Mesothelial cell of epicardium (in vitro differentiated cells): ENCODE measurements at regions not wholly inside any gene's neighbourhood (a gene's known extent, or its start where the extent isn't known, plus 50 kb on each side); places are given as distances from the start of the nearest gene placed in this dataset.
A peak's percentile ranks its signal among the peaks of the same experiment; 100 is the strongest.

Experiments
- DNase-seq, 2 experiments: peaks; one replicate each; pipeline ENCODE4 v3.0.0; 2021; ENCODE audit warnings: low spot score in 2 of 2; ENCODE audit not compliant: unreplicated experiment in 2 of 2
- H3K27ac Mint-ChIP-seq: 2 replicates; pipeline ENCODE4 v1.8.0; 2021; ENCODE audit warnings: mixed read lengths
- H3K27me3 Mint-ChIP-seq: 2 replicates; pipeline ENCODE4 v1.8.0; 2021; ENCODE audit warnings: low read depth, mixed read lengths
- H3K36me3 Mint-ChIP-seq: 2 replicates; pipeline ENCODE4 v1.8.0; 2021; ENCODE audit warnings: mixed read lengths
- H3K4me1 Mint-ChIP-seq: 2 replicates; pipeline ENCODE4 v1.8.0; 2021; ENCODE audit warnings: mixed read lengths
- H3K4me3 Mint-ChIP-seq: 2 replicates; pipeline ENCODE4 v1.8.0; 2021; ENCODE audit warnings: mild to moderate bottlenecking, moderate library complexity, mixed read lengths
- H3K9me3 Mint-ChIP-seq: 2 replicates; pipeline ENCODE4 v1.8.0; 2021; ENCODE audit warnings: mixed read lengths
- CTCF ChIP-seq: fragments of 200-600 bp; sonication (generic); IDR thresholded peaks from one replicate; pipeline ENCODE4 v1.5.0; 2021; ENCODE audit warnings: antibody characterized with exemption; ENCODE audit not compliant: unreplicated experiment

GRCh38 chr5:82799361-82800077 is 277.7 kb downstream of the TMEM167A start:
- H3K27ac Mint-ChIP-seq = no peak overlapping the region
- no peak overlapping the region for H3K4me3 Mint-ChIP-seq
- no peak for DNase-seq
- peaks cover 4% of the 10 kb centered on the region for H3K9me3 Mint-ChIP-seq
- no peaks in the 10 kb centered on the region for H3K27me3 Mint-ChIP-seq
- TF ChIP-seq CTCF = no peak
- peaks cover 3% of the 10 kb centered on the region for H3K4me1 Mint-ChIP-seq
- no peaks in the 10 kb centered on the region for H3K36me3 Mint-ChIP-seq

GRCh38 chr5:82798676-82799075 is 278.5 kb downstream of the TMEM167A start:
- Mint-ChIP-seq H3K9me3 (peaks cover 4% of the 10 kb centered on the region), H3K4me1 (peaks cover 3% of the 10 kb centered on the region), H3K27me3 (no peaks in the 10 kb centered on the region), H3K27ac (no peak overlapping the region), H3K36me3 (no peaks in the 10 kb centered on the region), H3K4me3 (no peak overlapping the region)
- DNase-seq = no peak
- TF ChIP-seq CTCF = no peak

GRCh38 chr5:82796643-82797416 is 280.4 kb downstream of the TMEM167A start:
- H3K4me3 Mint-ChIP-seq = no peak overlapping the region
- H3K9me3 Mint-ChIP-seq = peaks cover 4% of the 10 kb centered on the region
- peaks cover 3% of the 10 kb centered on the region for H3K4me1 Mint-ChIP-seq
- no peak for DNase-seq
- H3K36me3 Mint-ChIP-seq = no peaks in the 10 kb centered on the region
- H3K27ac Mint-ChIP-seq = no peak overlapping the region
- no peak for TF ChIP-seq CTCF
- no peaks in the 10 kb centered on the region for H3K27me3 Mint-ChIP-seq

- no peak for DNase-seq
- H3K27me3 Mint-ChIP-seq = no peaks in the 10 kb centered on the region
- H3K27ac Mint-ChIP-seq = no peak overlapping the region
- no peak for TF ChIP-seq CTCF
- no peak overlapping the region for H3K4me3 Mint-ChIP-seq
- H3K36me3 Mint-ChIP-seq = no peaks in the 10 kb centered on the region
- peaks cover 13% of the 10 kb centered on the region for H3K9me3 Mint-ChIP-seq
- peaks cover 3% of the 10 kb centered on the region for H3K4me1 Mint-ChIP-seq
Measured at GRCh38 chr5:82794876-82795275, 282.3 kb downstream of the TMEM167A start.

- no peak overlapping the region for H3K27ac Mint-ChIP-seq
Measured at GRCh38 chr5:82793808-82794419, 283.3 kb downstream of the TMEM167A start.

More at GRCh38 chr5:82793808-82794419, 283.3 kb downstream of the TMEM167A start:
- H3K36me3 Mint-ChIP-seq = no peaks in the 10 kb centered on the region
- H3K4me1 Mint-ChIP-seq = peaks cover under 1% of the 10 kb centered on the region
- no peaks in the 10 kb centered on the region for H3K27me3 Mint-ChIP-seq
- peak; percentile 51 for TF ChIP-seq CTCF
- H3K9me3 Mint-ChIP-seq = peaks cover 13% of the 10 kb centered on the region
- DNase-seq = no peak
- no peak overlapping the region for H3K4me3 Mint-ChIP-seq
